ENCODE measurements at regions not wholly inside any gene's neighbourhood (a gene's known extent, or its start where the extent isn't known, plus 50 kb on each side); places are given as distances from the start of the nearest gene placed in this dataset.

- no peak overlapping the region for H3K4me3 ChIP-seq (ENCODE audit: low read length)
- no peaks in the 10 kb centered on the region for H3K36me3 Mint-ChIP-seq
- H3K27ac Mint-ChIP-seq: no peak overlapping the region
- H3K4me1 ChIP-seq (ENCODE audit: control insufficient read depth in 2 of 2, insufficient read depth in 2 of 2, low read length in 2 of 2): no peaks in the 10 kb centered on the region
- no peaks in the 10 kb centered on the region for H3K4me1 Mint-ChIP-seq
- H3K27me3 Mint-ChIP-seq: peaks cover 0 to 4% (median 0%) of the 10 kb centered on the region in 5 donors
- no peaks in the 10 kb centered on the region for H3K9me3 ChIP-seq (ENCODE audit: control insufficient read depth in 2 of 3, low read length in 3 of 3)
- no peaks in the 10 kb centered on the region for H3K36me3 ChIP-seq (ENCODE audit: control insufficient read depth in 2 of 3, insufficient read depth in 3 of 3, low read length in 3 of 3)
- H3K27ac ChIP-seq (ENCODE audit: low read depth, low read length): no peak overlapping the region
- ATAC-seq (no peak), DNase-seq (no peak)
- H3K27me3 ChIP-seq (ENCODE audit: control insufficient read depth in 2 of 2, insufficient read depth in 2 of 2, low read length in 2 of 2): no peaks in the 10 kb centered on the region
- POLR2A ChIA-PET: no interaction called here
- H3K4me3 Mint-ChIP-seq: no peak overlapping the region
- H3K9me3 Mint-ChIP-seq: peaks cover 0 to 16% (median 3%) of the 10 kb centered on the region in 11 donors
- intact Hi-C loops (cut with micrococcal nuclease): no loop called here
- CTCF ChIA-PET: no interaction called here
Measured at GRCh38 chr18:66994790-66995189, 390.9 kb upstream of the CDH19 start.

GRCh38 chr18:66993492-66993891 is 389.6 kb upstream of the CDH19 start:
- H3K27me3 ChIP-seq (ENCODE audit: control insufficient read depth in 2 of 2, insufficient read depth in 2 of 2, low read length in 2 of 2): no peaks in the 10 kb centered on the region
- no peak overlapping the region for H3K4me3 ChIP-seq (ENCODE audit: low read length)
- DNase-seq (no peak), ATAC-seq (no peak)
- no peaks in the 10 kb centered on the region for H3K36me3 ChIP-seq (ENCODE audit: control insufficient read depth in 2 of 3, insufficient read depth in 3 of 3, low read length in 3 of 3)
- no peaks in the 10 kb centered on the region for H3K4me1 Mint-ChIP-seq
- ChIA-PET CTCF (no interaction called here), POLR2A (no interaction called here)
- no peak overlapping the region for H3K27ac ChIP-seq (ENCODE audit: low read depth, low read length)
- intact Hi-C loops (cut with micrococcal nuclease): no loop called here
- peaks cover 0 to 4% (median 0%) of the 10 kb centered on the region in 5 donors for H3K27me3 Mint-ChIP-seq
- peaks cover 0 to 16% (median 3%) of the 10 kb centered on the region in 11 donors for H3K9me3 Mint-ChIP-seq
- H3K4me1 ChIP-seq (ENCODE audit: control insufficient read depth in 2 of 2, insufficient read depth in 2 of 2, low read length in 2 of 2): no peaks in the 10 kb centered on the region
- no peaks in the 10 kb centered on the region for H3K9me3 ChIP-seq (ENCODE audit: control insufficient read depth in 2 of 3, low read length in 3 of 3)
- H3K4me3 Mint-ChIP-seq: no peak overlapping the region
- no peak overlapping the region for H3K27ac Mint-ChIP-seq
- H3K36me3 Mint-ChIP-seq: no peaks in the 10 kb centered on the region

GRCh38 chr18:66990909-66991308 is 387.0 kb upstream of the CDH19 start:
- H3K4me3 Mint-ChIP-seq: no peak overlapping the region
- H3K27ac ChIP-seq (ENCODE audit: low read depth, low read length): no peak overlapping the region
- ATAC-seq (no peak), DNase-seq (no peak)
- H3K36me3 Mint-ChIP-seq: no peaks in the 10 kb centered on the region
- intact Hi-C loops (cut with micrococcal nuclease): no loop called here
- CTCF ChIA-PET: no interaction called here
- H3K27me3 Mint-ChIP-seq: peaks cover 0 to 4% (median 0%) of the 10 kb centered on the region in 5 donors
- H3K27ac Mint-ChIP-seq: no peak overlapping the region
- H3K4me1 Mint-ChIP-seq: no peaks in the 10 kb centered on the region
- H3K36me3 ChIP-seq (ENCODE audit: control insufficient read depth in 2 of 3, insufficient read depth in 3 of 3, low read length in 3 of 3): no peaks in the 10 kb centered on the region
- H3K9me3 ChIP-seq (ENCODE audit: control insufficient read depth in 2 of 3, low read length in 3 of 3): no peaks in the 10 kb centered on the region
- H3K27me3 ChIP-seq (ENCODE audit: control insufficient read depth in 2 of 2, insufficient read depth in 2 of 2, low read length in 2 of 2): no peaks in the 10 kb centered on the region
- no peak overlapping the region for H3K4me3 ChIP-seq (ENCODE audit: low read length)
- H3K9me3 Mint-ChIP-seq: peaks cover 0 to 6% (median 0%) of the 10 kb centered on the region in 11 donors
- H3K4me1 ChIP-seq (ENCODE audit: control insufficient read depth in 2 of 2, insufficient read depth in 2 of 2, low read length in 2 of 2): no peaks in the 10 kb centered on the region
- POLR2A ChIA-PET: no interaction called here

GRCh38 chr18:66979009-66979408 is 375.1 kb upstream of the CDH19 start:
- Mint-ChIP-seq H3K9me3 (peaks cover 0 to 17% (median 0%) of the 10 kb centered on the region in 11 donors), H3K27me3 (no peaks in the 10 kb centered on the region), H3K4me1 (no peaks in the 10 kb centered on the region), H3K4me3 (no peak overlapping the region), H3K36me3 (no peaks in the 10 kb centered on the region), H3K27ac (no peak overlapping the region)
- no peak for ATAC-seq
- DNase-seq: no peak
- Histone ChIP-seq H3K27me3 (ENCODE audit: control insufficient read depth in 2 of 2, insufficient read depth in 2 of 2, low read length in 2 of 2) (no peaks in the 10 kb centered on the region), H3K4me1 (ENCODE audit: control insufficient read depth in 2 of 2, insufficient read depth in 2 of 2, low read length in 2 of 2) (no peaks in the 10 kb centered on the region), H3K4me3 (ENCODE audit: low read length) (no peak overlapping the region), H3K36me3 (ENCODE audit: control insufficient read depth in 2 of 3, insufficient read depth in 3 of 3, low read length in 3 of 3) (no peaks in the 10 kb centered on the region), H3K9me3 (ENCODE audit: control insufficient read depth in 2 of 3, low read length in 3 of 3) (no peaks in the 10 kb centered on the region), H3K27ac (ENCODE audit: low read depth, low read length) (no peak overlapping the region)
- CTCF ChIA-PET: no interaction called here
- POLR2A ChIA-PET: no interaction called here
- intact Hi-C loops (cut with micrococcal nuclease): no loop called here

- Mint-ChIP-seq H3K27ac (no peak overlapping the region), H3K4me1 (no peaks in the 10 kb centered on the region), H3K9me3 (peaks cover 0 to 19% (median 0%) of the 10 kb centered on the region in 11 donors), H3K36me3 (no peaks in the 10 kb centered on the region), H3K27me3 (no peaks in the 10 kb centered on the region), H3K4me3 (no peak overlapping the region)
- ATAC-seq (no peak), DNase-seq (no peak)
- Histone ChIP-seq H3K36me3 (ENCODE audit: control insufficient read depth in 2 of 3, insufficient read depth in 3 of 3, low read length in 3 of 3) (no peaks in the 10 kb centered on the region), H3K27ac (ENCODE audit: low read depth, low read length) (no peak overlapping the region), H3K9me3 (ENCODE audit: control insufficient read depth in 2 of 3, low read length in 3 of 3) (no peaks in the 10 kb centered on the region), H3K4me3 (ENCODE audit: low read length) (no peak overlapping the region), H3K27me3 (ENCODE audit: control insufficient read depth in 2 of 2, insufficient read depth in 2 of 2, low read length in 2 of 2) (no peaks in the 10 kb centered on the region), H3K4me1 (ENCODE audit: control insufficient read depth in 2 of 2, insufficient read depth in 2 of 2, low read length in 2 of 2) (no peaks in the 10 kb centered on the region)
- ChIA-PET POLR2A (no interaction called here), CTCF (no interaction called here)
- intact Hi-C loops (cut with micrococcal nuclease): no loop called here
Measured at GRCh38 chr18:66972681-66973080, 368.8 kb upstream of the CDH19 start.

- H3K27me3 Mint-ChIP-seq: no peaks in the 10 kb centered on the region
- POLR2A ChIA-PET: no interaction called here
- peaks cover 0 to 19% (median 0%) of the 10 kb centered on the region in 11 donors for H3K9me3 Mint-ChIP-seq
- no peak for ATAC-seq
- H3K36me3 Mint-ChIP-seq: no peaks in the 10 kb centered on the region
- CTCF ChIA-PET: no interaction called here
- Histone ChIP-seq H3K27me3 (ENCODE audit: control insufficient read depth in 2 of 2, insufficient read depth in 2 of 2, low read length in 2 of 2) (no peaks in the 10 kb centered on the region), H3K36me3 (ENCODE audit: control insufficient read depth in 2 of 3, insufficient read depth in 3 of 3, low read length in 3 of 3) (no peaks in the 10 kb centered on the region), H3K27ac (ENCODE audit: low read depth, low read length) (no peak overlapping the region), H3K4me3 (ENCODE audit: low read length) (no peak overlapping the region), H3K4me1 (ENCODE audit: control insufficient read depth in 2 of 2, insufficient read depth in 2 of 2, low read length in 2 of 2) (no peaks in the 10 kb centered on the region), H3K9me3 (ENCODE audit: control insufficient read depth in 2 of 3, low read length in 3 of 3) (no peaks in the 10 kb centered on the region)
- H3K4me1 Mint-ChIP-seq: no peaks in the 10 kb centered on the region
- no peak overlapping the region for H3K4me3 Mint-ChIP-seq
- intact Hi-C loops (cut with micrococcal nuclease): no loop called here
- no peak overlapping the region for H3K27ac Mint-ChIP-seq
- DNase-seq: no peak
Measured at GRCh38 chr18:66971960-66972359, 368.1 kb upstream of the CDH19 start.

- Histone ChIP-seq H3K4me1 (ENCODE audit: control insufficient read depth in 2 of 2, insufficient read depth in 2 of 2, low read length in 2 of 2) (no peaks in the 10 kb centered on the region), H3K4me3 (ENCODE audit: low read length) (no peak overlapping the region), H3K36me3 (ENCODE audit: control insufficient read depth in 2 of 3, insufficient read depth in 3 of 3, low read length in 3 of 3) (no peaks in the 10 kb centered on the region), H3K27ac (ENCODE audit: low read depth, low read length) (no peak overlapping the region), H3K27me3 (ENCODE audit: control insufficient read depth in 2 of 2, insufficient read depth in 2 of 2, low read length in 2 of 2) (no peaks in the 10 kb centered on the region), H3K9me3 (ENCODE audit: control insufficient read depth in 2 of 3, low read length in 3 of 3) (no peaks in the 10 kb centered on the region)
- no peak overlapping the region for H3K4me3 Mint-ChIP-seq
- H3K4me1 Mint-ChIP-seq: no peaks in the 10 kb centered on the region
- intact Hi-C loops (cut with micrococcal nuclease): no loop called here
- no peak for ATAC-seq
- peaks cover 0 to 5% (median 0%) of the 10 kb centered on the region in 11 donors for H3K9me3 Mint-ChIP-seq
- POLR2A ChIA-PET: interaction anchor here (0.6 kb wide), 1 partner anchor 30 kb away, joined by 3 read pairs; no protein-coding TSS in a partner anchor
- no peaks in the 10 kb centered on the region for H3K36me3 Mint-ChIP-seq
- H3K27ac Mint-ChIP-seq: no peak overlapping the region
- CTCF ChIA-PET: no interaction called here
- no peak for DNase-seq
- H3K27me3 Mint-ChIP-seq: no peaks in the 10 kb centered on the region
Measured at GRCh38 chr18:66966171-66966570, 362.3 kb upstream of the CDH19 start.
